K562 (cell line): ENCODE measurements at regions not wholly inside any gene's neighbourhood (a gene's known extent, or its start where the extent isn't known, plus 50 kb on each side); places are given as distances from the start of the nearest gene placed in this dataset.
A peak's percentile ranks its signal among the peaks of the same experiment; 100 is the strongest.

Experiments used
- CAMTA2 ChIP-seq: fragments of 250-450 bp; sonication (Bioruptor Pico); conservative IDR thresholded peaks from 2 replicates; pipeline ENCODE4 v1.5.1; 2022
- CBFA2T2 ChIP-seq: fragments of 450-650 bp; conservative IDR thresholded peaks from 2 replicates; pipeline ENCODE4 v1.6.1; 2017; ENCODE audit warnings: mild to moderate bottlenecking
- COPS2 ChIP-seq: fragments of 450-650 bp; conservative IDR thresholded peaks from 2 replicates; pipeline ENCODE4 v1.6.1; 2016; ENCODE audit warnings: mild to moderate bottlenecking, moderate library complexity
- DMBX1 ChIP-seq: fragments of 250-450 bp; sonication (Bioruptor Pico); IDR thresholded peaks from 2 replicates; pipeline ENCODE4 v1.8.0; 2022; ENCODE audit warnings: inconsistent platforms, mild to moderate bottlenecking, moderate library complexity, borderline replicate concordance
- EP400 ChIP-seq: fragments of 450-650 bp; IDR thresholded peaks from 2 replicates; pipeline ENCODE4 v1.6.1; 2017; ENCODE audit warnings: antibody characterized with exemption, mild to moderate bottlenecking, moderate library complexity
- ERF ChIP-seq: fragments of 450-650 bp; formaldehyde crosslinking; IDR thresholded peaks from 2 replicates; pipeline ENCODE4 v1.4.0; 2020; ENCODE audit warnings: mild to moderate bottlenecking, mixed read lengths
- FOXK2 ChIP-seq, 2 experiments: fragments of 450-650 bp; IDR thresholded peaks in 1 of 2; conservative IDR thresholded peaks in 1 of 2; 2 replicates each; pipeline ENCODE4 v1.6.1; 2016; ENCODE audit warnings: low read depth in 2 of 2, mild to moderate bottlenecking in 1 of 2
- JUN ChIP-seq, 2 experiments: sonication (generic) in 1 of 2; formaldehyde crosslinking in 1 of 2; IDR thresholded peaks; 2 replicates each; pipeline versions ENCODE4 v1.6.1 to v1.8.0; 2012 to 2022; ENCODE audit warnings: borderline replicate concordance in 2 of 2, mild to moderate bottlenecking in 2 of 2, improper control_type of control experiment in 1 of 2, low read depth in 1 of 2, low read length in 1 of 2, missing genetic modification reagents in 1 of 2
- JUND ChIP-seq, 2 experiments: IDR thresholded peaks; 2 replicates in 1 of 2; 3 replicates in 1 of 2; pipeline ENCODE4 v1.6.1; 2011; ENCODE audit warnings: borderline replicate concordance in 2 of 2, low read depth in 2 of 2, low read length in 2 of 2, improper control_type of control experiment in 1 of 2, missing biosample characterization in 1 of 2, missing genetic modification characterization in 1 of 2, missing genetic modification reagents in 1 of 2
- KDM1A ChIP-seq, 2 experiments: fragments of 450-650 bp; IDR thresholded peaks; 2 replicates each; pipeline ENCODE4 v1.6.1; 2016; ENCODE audit warnings: mild to moderate bottlenecking in 2 of 2
- L3MBTL2 ChIP-seq: fragments of 450-650 bp; IDR thresholded peaks from 2 replicates; pipeline ENCODE4 v1.6.1; 2016; ENCODE audit warnings: mild to moderate bottlenecking, moderate library complexity
- MAZ ChIP-seq, 2 experiments: fragments of 450-650 bp in 1 of 2; sonication (generic) in 1 of 2; formaldehyde crosslinking; IDR thresholded peaks in 1 of 2; conservative IDR thresholded peaks in 1 of 2; 2 replicates each; pipeline versions ENCODE4 v1.4.0 to v1.5.0; 2020; ENCODE audit warnings: mild to moderate bottlenecking in 1 of 2, missing genetic modification reagents in 1 of 2
- MBD1 ChIP-seq: fragments of 250-450 bp; sonication (Bioruptor Pico); IDR thresholded peaks from 2 replicates; pipeline ENCODE4 v1.8.0; 2022; ENCODE audit warnings: inconsistent platforms
- NCOA4 ChIP-seq: fragments of 450-650 bp; IDR thresholded peaks from 2 replicates; pipeline ENCODE4 v1.6.1; 2018; ENCODE audit warnings: mild to moderate bottlenecking; ENCODE audit not compliant: partially characterized antibody
- NR2C1 ChIP-seq, 2 experiments: fragments of 450-650 bp; IDR thresholded peaks; 2 replicates each; pipeline ENCODE4 v1.6.1; 2017; ENCODE audit warnings: mild to moderate bottlenecking in 2 of 2, antibody characterized with exemption in 1 of 2, inconsistent platforms in 1 of 2, missing compliant biosample characterization in 1 of 2, missing genetic modification characterization in 1 of 2
- RNF2 ChIP-seq: sonication (generic); IDR thresholded peaks from 2 replicates; pipeline ENCODE4 v1.6.1; 2016
- STAT5A ChIP-seq: IDR thresholded peaks from 2 replicates; pipeline ENCODE4 v1.6.1; 2012; ENCODE audit warnings: low read length, inconsistent platforms, borderline replicate concordance
- TRIM24 ChIP-seq, 2 experiments: fragments of 450-650 bp; IDR thresholded peaks; 2 replicates each; pipeline ENCODE4 v1.6.1; 2016
- WHSC1 ChIP-seq: IDR thresholded peaks from one replicate; pipeline ENCODE4 v1.6.1; 2012; ENCODE audit warnings: low read length, control low read depth, inconsistent platforms
- ZBTB2 ChIP-seq: fragments of 450-650 bp; IDR thresholded peaks from 2 replicates; pipeline ENCODE4 v1.6.1; 2016; ENCODE audit warnings: antibody characterized with exemption
- ZFP1 ChIP-seq: fragments of 450-650 bp; formaldehyde crosslinking; IDR thresholded peaks from 2 replicates; pipeline ENCODE4 v1.4.0; 2020; ENCODE audit warnings: mild to moderate bottlenecking, mixed read lengths
- ZNF121 ChIP-seq: sonication (generic); formaldehyde crosslinking; conservative IDR thresholded peaks from 2 replicates; pipeline ENCODE4 v1.8.0; 2022; ENCODE audit warnings: missing genetic modification reagents
- ZNF398 ChIP-seq: fragments of 250-450 bp; sonication (Bioruptor Pico); IDR thresholded peaks from 2 replicates; pipeline ENCODE4 v1.8.0; 2021; ENCODE audit warnings: moderate library complexity, mild to moderate bottlenecking, inconsistent platforms

GRCh38 chr2:111626037-111626864, 257.7 kb downstream of the ANAPC1 start (continued):
- TF ChIP-seq CBFA2T2 (peak; percentile 93), RNF2 (peak; percentile 61; the same call in 1 of the 2 replicates), MBD1 (CRISPR knock-in tag) (no peak), JUND (IDR thresholded peaks at IDR 0.05; ENCODE audit: borderline replicate concordance, low read depth, low read length) (peak; percentile 99), JUND (tag; IDR thresholded peaks at IDR 0.05; ENCODE audit: borderline replicate concordance, low read depth, low read length) (peak; percentile 96; the same call in 2 of the 3 replicates), CAMTA2 (CRISPR knock-in tag) (no peak), ZNF121 (CRISPR knock-in tag) (no peak), ZFP1 (CRISPR knock-in tag) (no peak), TRIM24 (IDR thresholded peaks at IDR 0.05) (peak; percentile 89 to 92), JUN (IDR thresholded peaks at IDR 0.05; ENCODE audit: borderline replicate concordance, low read depth, low read length) (peak; percentile 93), JUN (CRISPR knock-in tag; IDR thresholded peaks at IDR 0.05; ENCODE audit: borderline replicate concordance) (no peak), EP400 (0 out of 2 replicates have a peak, but pooled peaks have one; percentile 14), KDM1A (IDR thresholded peaks at IDR 0.05) (peak; percentile 76; a peak in 3 of 4 replicates), ERF (CRISPR knock-in tag) (no peak), L3MBTL2 (0 out of 2 replicates have a peak, but pooled peaks have one; percentile 30), DMBX1 (CRISPR knock-in tag) (no peak), MAZ (CRISPR knock-in tag; conservative IDR thresholded peaks at IDR 0.05 in 1 of 2, IDR thresholded peaks at IDR 0.05 in 1 of 2) (peak; percentile 46 to 68; a peak in 3 of 4 replicates), ZNF398 (CRISPR knock-in tag) (no peak), WHSC1 (no peak), NR2C1 (IDR thresholded peaks at IDR 0.05) (no peak), NR2C1 (tag; IDR thresholded peaks at IDR 0.05) (peak; percentile 50; the same call in 1 of the 2 replicates), COPS2 (no peak), STAT5A (peak; percentile 72; the same call in 1 of the 2 replicates), NCOA4 (no peak), ZBTB2 (0 out of 2 replicates have a peak, but pooled peaks have one; percentile 15), FOXK2 (conservative IDR thresholded peaks at IDR 0.05 in 1 of 2, IDR thresholded peaks at IDR 0.05 in 1 of 2; ENCODE audit: low read depth in 2 of 2) (no peak)
